ENCODE measurements at regions not wholly inside any gene's neighbourhood (a gene's known extent, or its start where the extent isn't known, plus 50 kb on each side); places are given as distances from the start of the nearest gene placed in this dataset.
A peak's percentile ranks its signal among the peaks of the same experiment; 100 is the strongest.

GRCh38 chr1:31502926-31503511 lies 73.3 kb upstream of the TINAGL1 start:
- Histone ChIP-seq H3K27me3 (ENCODE audit: control insufficient read depth, insufficient read depth, low read length) (no peaks in the 10 kb centered on the region), H3K9ac (ENCODE audit: low read depth, low read length) (no peak overlapping the region), H3K4me1 (ENCODE audit: control insufficient read depth, insufficient read depth, low read length) (peaks cover 9% of the 10 kb centered on the region), H3K9me3 (ENCODE audit: control insufficient read depth, insufficient read depth, low read length) (no peaks in the 10 kb centered on the region), H3K4me3 (ENCODE audit: low read depth, low read length) (peak overlapping the region; percentile 27), H3K36me3 (ENCODE audit: control insufficient read depth, insufficient read depth, low read length) (no peaks in the 10 kb centered on the region)

GRCh38 chr1:31503570-31503969 lies 72.7 kb upstream of the TINAGL1 start:
- no peaks in the 10 kb centered on the region for H3K27me3 ChIP-seq (ENCODE audit: control insufficient read depth, insufficient read depth, low read length)

GRCh38 chr1:31504001-31504400 lies 72.3 kb upstream of the TINAGL1 start:
- Histone ChIP-seq H3K27me3 (ENCODE audit: control insufficient read depth, insufficient read depth, low read length) (no peaks in the 10 kb centered on the region), H3K9me3 (ENCODE audit: control insufficient read depth, insufficient read depth, low read length) (no peaks in the 10 kb centered on the region), H3K36me3 (ENCODE audit: control insufficient read depth, insufficient read depth, low read length) (no peaks in the 10 kb centered on the region), H3K4me3 (ENCODE audit: low read depth, low read length) (no peak overlapping the region), H3K4me1 (ENCODE audit: control insufficient read depth, insufficient read depth, low read length) (peaks cover 9% of the 10 kb centered on the region), H3K9ac (ENCODE audit: low read depth, low read length) (no peak overlapping the region)

More at GRCh38 chr1:31503570-31503969, 72.7 kb upstream of the TINAGL1 start:
- H3K4me3 ChIP-seq (ENCODE audit: low read depth, low read length), result peak overlapping the region; percentile 27
- no peak overlapping the region for H3K9ac ChIP-seq (ENCODE audit: low read depth, low read length)
- no peaks in the 10 kb centered on the region for H3K36me3 ChIP-seq (ENCODE audit: control insufficient read depth, insufficient read depth, low read length)
- H3K4me1 ChIP-seq (ENCODE audit: control insufficient read depth, insufficient read depth, low read length), result peaks cover 9% of the 10 kb centered on the region
- H3K9me3 ChIP-seq (ENCODE audit: control insufficient read depth, insufficient read depth, low read length), result no peaks in the 10 kb centered on the region

GRCh38 chr1:31505911-31506497 lies 70.3 kb upstream of the TINAGL1 start:
- Histone ChIP-seq H3K36me3 (ENCODE audit: control insufficient read depth, insufficient read depth, low read length) (no peaks in the 10 kb centered on the region), H3K4me3 (ENCODE audit: low read depth, low read length) (no peak overlapping the region), H3K4me1 (ENCODE audit: control insufficient read depth, insufficient read depth, low read length) (peaks cover 9% of the 10 kb centered on the region), H3K9me3 (ENCODE audit: control insufficient read depth, insufficient read depth, low read length) (no peaks in the 10 kb centered on the region), H3K27me3 (ENCODE audit: control insufficient read depth, insufficient read depth, low read length) (no peaks in the 10 kb centered on the region), H3K9ac (ENCODE audit: low read depth, low read length) (no peak overlapping the region)

- Histone ChIP-seq H3K36me3 (ENCODE audit: control insufficient read depth, insufficient read depth, low read length) (no peaks in the 10 kb centered on the region), H3K9ac (ENCODE audit: low read depth, low read length) (no peak overlapping the region), H3K4me3 (ENCODE audit: low read depth, low read length) (no peak overlapping the region), H3K27me3 (ENCODE audit: control insufficient read depth, insufficient read depth, low read length) (no peaks in the 10 kb centered on the region), H3K9me3 (ENCODE audit: control insufficient read depth, insufficient read depth, low read length) (no peaks in the 10 kb centered on the region), H3K4me1 (ENCODE audit: control insufficient read depth, insufficient read depth, low read length) (peaks cover 9% of the 10 kb centered on the region)
Observed at GRCh38 chr1:31507221-31507620, 69.1 kb upstream of the TINAGL1 start.

- peaks cover 9% of the 10 kb centered on the region for H3K4me1 ChIP-seq (ENCODE audit: control insufficient read depth, insufficient read depth, low read length)
- no peaks in the 10 kb centered on the region for H3K36me3 ChIP-seq (ENCODE audit: control insufficient read depth, insufficient read depth, low read length)
- no peaks in the 10 kb centered on the region for H3K27me3 ChIP-seq (ENCODE audit: control insufficient read depth, insufficient read depth, low read length)
- H3K9me3 ChIP-seq (ENCODE audit: control insufficient read depth, insufficient read depth, low read length), result no peaks in the 10 kb centered on the region
- H3K4me3 ChIP-seq (ENCODE audit: low read depth, low read length), result no peak overlapping the region
- no peak overlapping the region for H3K9ac ChIP-seq (ENCODE audit: low read depth, low read length)
Observed at GRCh38 chr1:31507676-31508530, 68.4 kb upstream of the TINAGL1 start.

- no peaks in the 10 kb centered on the region for H3K36me3 ChIP-seq (ENCODE audit: control insufficient read depth, insufficient read depth, low read length)
Observed at GRCh38 chr1:31509124-31510072, 66.9 kb upstream of the TINAGL1 start.

GRCh38 chr1:31510304-31510703 lies 66.0 kb upstream of the TINAGL1 start:
- Histone ChIP-seq H3K27me3 (ENCODE audit: control insufficient read depth, insufficient read depth, low read length) (no peaks in the 10 kb centered on the region), H3K9me3 (ENCODE audit: control insufficient read depth, insufficient read depth, low read length) (no peaks in the 10 kb centered on the region), H3K9ac (ENCODE audit: low read depth, low read length) (no peak overlapping the region), H3K4me1 (ENCODE audit: control insufficient read depth, insufficient read depth, low read length) (no peaks in the 10 kb centered on the region), H3K36me3 (ENCODE audit: control insufficient read depth, insufficient read depth, low read length) (no peaks in the 10 kb centered on the region), H3K4me3 (ENCODE audit: low read depth, low read length) (no peak overlapping the region)

More at GRCh38 chr1:31509124-31510072, 66.9 kb upstream of the TINAGL1 start:
- Histone ChIP-seq H3K4me3 (ENCODE audit: low read depth, low read length) (no peak overlapping the region), H3K9me3 (ENCODE audit: control insufficient read depth, insufficient read depth, low read length) (no peaks in the 10 kb centered on the region), H3K9ac (ENCODE audit: low read depth, low read length) (no peak overlapping the region), H3K27me3 (ENCODE audit: control insufficient read depth, insufficient read depth, low read length) (no peaks in the 10 kb centered on the region), H3K4me1 (ENCODE audit: control insufficient read depth, insufficient read depth, low read length) (no peaks in the 10 kb centered on the region)

GRCh38 chr1:31510853-31511789 lies 65.2 kb upstream of the TINAGL1 start:
- no peaks in the 10 kb centered on the region for H3K9me3 ChIP-seq (ENCODE audit: control insufficient read depth, insufficient read depth, low read length)
- no peaks in the 10 kb centered on the region for H3K36me3 ChIP-seq (ENCODE audit: control insufficient read depth, insufficient read depth, low read length)
- no peak overlapping the region for H3K4me3 ChIP-seq (ENCODE audit: low read depth, low read length)
- H3K9ac ChIP-seq (ENCODE audit: low read depth, low read length), result no peak overlapping the region
- H3K27me3 ChIP-seq (ENCODE audit: control insufficient read depth, insufficient read depth, low read length), result no peaks in the 10 kb centered on the region
- H3K4me1 ChIP-seq (ENCODE audit: control insufficient read depth, insufficient read depth, low read length), result no peaks in the 10 kb centered on the region

GRCh38 chr1:31511848-31512615 lies 64.3 kb upstream of the TINAGL1 start:
- Histone ChIP-seq H3K9ac (ENCODE audit: low read depth, low read length) (no peak overlapping the region), H3K27me3 (ENCODE audit: control insufficient read depth, insufficient read depth, low read length) (no peaks in the 10 kb centered on the region), H3K9me3 (ENCODE audit: control insufficient read depth, insufficient read depth, low read length) (no peaks in the 10 kb centered on the region), H3K4me3 (ENCODE audit: low read depth, low read length) (no peak overlapping the region), H3K4me1 (ENCODE audit: control insufficient read depth, insufficient read depth, low read length) (no peaks in the 10 kb centered on the region), H3K36me3 (ENCODE audit: control insufficient read depth, insufficient read depth, low read length) (no peaks in the 10 kb centered on the region)

All from iPS-15b (cell line).